ENCODE measurements at regions not wholly inside any gene's neighbourhood (a gene's known extent, or its start where the extent isn't known, plus 50 kb on each side); places are given as distances from the start of the nearest gene placed in this dataset.

DNA sequence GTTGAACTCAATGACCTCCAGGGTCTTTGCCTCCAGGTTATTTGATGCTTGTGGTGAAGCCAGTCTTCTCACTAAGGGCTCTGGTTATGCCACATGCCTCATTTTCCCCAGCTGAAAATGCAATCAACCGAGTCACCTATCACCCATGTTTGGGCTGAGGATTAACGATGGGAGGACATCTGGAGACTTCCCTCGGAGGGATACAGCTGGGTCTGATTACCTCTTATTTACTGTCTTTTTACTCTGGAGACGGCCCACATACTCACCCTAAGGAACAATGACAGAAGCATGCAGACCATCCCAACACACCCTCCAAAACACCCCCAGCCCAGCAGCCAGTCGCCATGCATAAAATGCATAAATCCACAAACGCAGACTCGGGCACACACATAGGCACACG is 187.4 kb downstream of the OPA1 start:
- no peak for DNase-seq (ENCODE audit: low read depth, low spot score)

DNA sequence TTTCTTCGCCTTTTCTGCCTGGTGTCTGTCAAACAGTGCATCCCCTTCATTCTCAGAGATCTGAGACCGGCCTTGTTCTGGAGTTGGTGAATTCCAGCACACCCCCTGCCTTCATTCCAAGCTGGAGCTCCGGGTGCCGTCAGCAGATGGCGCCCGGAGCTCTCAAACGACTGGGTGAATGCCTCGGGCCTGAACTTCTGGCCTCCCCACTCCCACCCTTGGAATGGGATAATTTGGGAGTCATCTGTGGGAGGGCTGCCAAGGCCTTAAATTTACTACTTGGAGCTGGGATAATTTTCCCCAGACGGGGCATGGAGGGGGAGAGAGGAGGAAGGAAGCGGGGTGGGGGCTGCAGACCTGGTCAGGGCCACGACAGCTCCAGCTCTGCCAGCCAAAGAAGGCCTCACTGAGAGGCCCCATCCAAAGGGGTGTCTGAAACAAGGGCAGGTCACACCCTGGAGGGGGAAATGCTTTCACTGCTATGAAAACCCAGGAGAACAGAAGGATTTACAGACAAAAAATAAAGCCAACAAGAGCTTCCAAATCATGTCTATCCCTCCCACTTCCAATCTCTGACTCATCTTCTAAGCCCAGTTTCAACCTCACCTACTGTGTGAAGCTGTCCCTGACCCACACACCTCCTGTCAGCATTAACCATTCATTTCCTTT is 187.9 kb downstream of the OPA1 start:
- DNase-seq (ENCODE audit: low read depth, low spot score), result no peak

DNA sequence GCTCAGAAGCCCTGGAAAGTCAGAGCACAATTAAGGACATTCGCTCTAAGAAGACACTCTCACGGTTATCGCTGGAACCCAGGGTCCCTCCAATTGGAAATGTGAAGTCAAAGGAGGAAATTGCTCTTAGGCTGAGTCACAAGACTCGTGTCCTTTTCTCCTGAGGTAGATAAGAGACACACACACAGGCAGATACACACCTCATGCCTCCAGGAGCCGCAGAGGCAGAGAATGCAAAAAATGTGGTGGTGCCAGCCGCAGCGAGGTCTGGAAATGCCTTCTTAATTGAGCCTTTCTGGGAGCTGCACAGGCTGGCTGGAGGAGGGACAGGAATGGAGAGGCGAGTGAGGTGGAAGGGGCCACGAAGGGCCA is 189.3 kb downstream of the OPA1 start:
- no peak for DNase-seq (ENCODE audit: low read depth, low spot score)

DNA sequence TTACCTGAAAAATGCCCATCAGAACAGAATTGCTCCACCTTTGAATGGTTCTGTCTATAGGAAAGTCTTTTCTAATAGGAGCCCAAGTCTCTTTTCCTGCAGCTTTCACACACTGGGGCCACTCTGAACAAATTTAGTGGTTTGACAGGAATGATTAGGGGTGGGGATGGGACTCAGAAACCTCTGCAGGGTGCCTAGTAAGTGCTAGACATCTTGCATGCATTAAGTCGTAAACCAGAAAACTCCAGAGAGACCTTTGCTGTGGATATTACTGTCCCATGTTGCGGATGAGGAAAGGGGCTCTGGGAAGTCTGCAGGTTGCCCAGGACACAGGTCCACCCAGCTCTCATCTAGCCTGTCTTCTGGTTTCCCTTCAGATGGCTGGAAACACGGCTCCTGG is 189.7 kb downstream of the OPA1 start:
- DNase-seq (ENCODE audit: low read depth, low spot score), result no peak

DNA sequence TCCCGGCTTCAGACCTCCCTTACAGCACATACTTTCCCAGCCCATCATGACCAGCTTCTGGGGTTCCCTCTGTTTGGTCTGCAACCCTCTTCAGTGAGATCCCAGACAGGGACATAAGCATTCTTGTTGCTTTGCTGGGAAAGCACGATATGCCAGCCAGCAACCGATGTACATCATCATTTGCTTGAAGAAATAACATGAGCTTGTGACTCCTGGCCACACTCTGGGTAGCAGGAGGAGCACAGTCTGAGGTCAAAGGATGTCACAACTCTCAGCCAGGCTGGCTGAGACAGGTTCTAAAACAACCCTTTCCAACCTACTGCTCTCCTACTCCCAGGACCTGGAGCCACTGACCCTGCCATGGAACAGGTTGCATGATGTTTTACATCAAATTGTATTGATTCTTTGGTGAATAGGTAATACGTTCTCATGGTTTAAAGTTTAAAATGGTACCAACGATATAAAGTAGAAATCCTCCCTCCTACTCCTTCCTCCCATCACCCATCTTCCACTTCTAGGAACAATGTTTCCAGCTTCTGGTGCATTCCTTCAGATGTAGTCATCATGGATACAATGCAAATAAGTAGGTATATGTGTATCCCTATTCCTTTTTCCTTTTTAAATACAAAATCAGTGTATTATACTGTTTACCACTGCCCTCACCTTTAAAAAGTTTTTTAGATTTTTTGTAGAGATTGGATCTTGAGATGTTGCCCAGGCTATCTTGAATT is 190.3 kb downstream of the OPA1 start:
- no peak for DNase-seq (ENCODE audit: low read depth, low spot score)

DNA sequence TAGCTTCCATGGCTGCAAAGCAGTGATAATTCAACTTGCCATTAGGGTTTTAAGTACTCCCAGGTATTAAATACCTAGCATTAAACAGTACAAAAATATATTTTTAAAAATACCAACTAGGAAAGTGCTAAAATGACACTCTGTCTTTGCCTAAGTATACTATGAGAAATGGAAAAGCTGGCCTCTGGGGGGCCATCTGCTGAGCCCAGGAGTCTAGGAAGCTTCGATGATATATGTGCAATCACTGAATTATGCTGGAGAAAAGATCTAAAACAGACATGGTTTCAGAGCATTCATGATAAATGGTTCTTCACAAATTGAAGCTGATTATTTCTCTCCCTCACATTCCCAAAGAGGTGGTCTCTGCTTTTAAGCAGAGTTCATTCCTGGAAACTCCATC is 191.8 kb downstream of the OPA1 start:
- DNase-seq (ENCODE audit: low read depth, low spot score), result no peak

DNA sequence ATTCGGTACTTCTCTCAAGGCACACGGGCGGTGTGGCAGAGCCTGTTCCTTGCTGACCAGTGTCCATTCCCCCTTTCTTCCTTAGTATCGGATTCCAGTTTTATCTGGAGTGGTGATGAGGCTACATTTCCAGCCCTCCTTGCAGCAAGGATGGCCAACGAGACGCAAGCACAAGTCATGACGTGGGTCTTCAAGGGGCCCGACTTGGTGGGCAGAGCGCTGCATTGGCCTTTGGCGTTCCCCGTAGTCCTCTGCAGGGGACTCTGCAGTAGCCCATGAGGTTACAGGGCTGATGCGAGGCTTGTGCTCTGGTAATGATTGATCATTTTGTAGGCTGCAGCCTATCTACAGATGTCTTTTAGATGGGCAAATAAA is 194.5 kb downstream of the OPA1 start:
- DNase-seq (ENCODE audit: low read depth, low spot score), result no peak

DNA sequence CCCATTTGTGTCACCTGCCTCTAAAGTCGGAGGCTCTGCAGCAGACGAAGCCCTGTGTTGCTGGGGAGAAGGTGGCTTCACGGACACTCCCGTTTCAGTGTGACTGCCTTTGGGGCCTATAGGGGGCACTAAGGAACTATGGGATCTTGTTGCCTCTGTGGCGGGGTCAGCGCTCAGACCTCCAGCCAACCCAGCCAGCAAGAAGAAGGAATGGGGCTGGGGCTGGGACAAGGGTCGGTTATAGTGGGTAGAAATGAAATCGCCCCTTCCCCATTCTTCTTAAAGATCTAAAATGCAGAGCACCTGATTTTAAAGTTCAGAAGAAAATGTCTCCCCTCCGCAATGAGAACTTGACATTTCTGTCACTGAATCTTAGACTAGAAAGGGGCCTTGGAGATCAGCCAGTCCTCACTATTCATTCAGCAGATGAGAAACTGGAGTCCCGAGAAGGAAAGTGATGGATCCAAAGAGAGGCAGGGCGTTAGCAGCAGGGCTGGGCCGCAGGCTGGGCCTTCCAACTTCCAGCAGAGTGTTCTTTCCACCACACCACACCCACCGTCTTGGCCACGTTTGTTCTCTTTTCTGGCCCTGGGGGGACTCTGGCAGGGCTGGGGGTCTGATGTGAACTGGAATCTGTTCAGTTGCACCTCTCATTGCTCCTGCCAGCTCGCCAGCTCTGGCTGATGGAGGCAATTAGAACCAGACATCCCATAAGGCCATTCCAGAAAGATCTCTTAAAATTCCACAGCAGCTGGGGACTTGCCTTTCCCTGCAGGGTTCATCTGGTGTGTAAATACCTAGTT is 195.4 kb downstream of the OPA1 start:
- DNase-seq (ENCODE audit: low read depth, low spot score), result no peak

DNA sequence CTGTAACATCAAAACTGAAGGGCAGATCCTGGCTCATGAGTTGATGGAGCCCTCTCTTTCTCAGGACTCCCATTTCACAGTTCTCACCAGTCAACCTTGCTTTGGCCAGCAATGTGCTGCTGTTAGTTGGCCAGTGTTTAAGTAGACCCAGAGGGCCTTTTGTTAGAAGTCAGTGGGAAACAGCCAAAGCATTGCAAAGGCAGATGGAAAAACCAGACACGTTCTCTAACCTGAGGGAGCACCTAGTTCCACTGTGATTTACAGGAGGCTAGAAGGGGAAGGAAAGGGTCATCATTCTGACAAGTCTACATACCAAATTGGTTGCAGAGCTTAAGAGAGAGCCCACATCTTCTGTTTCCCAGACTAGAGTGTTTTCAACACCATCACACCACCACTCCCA is 196.4 kb downstream of the OPA1 start:
- no peak for DNase-seq (ENCODE audit: low read depth, low spot score)

DNA sequence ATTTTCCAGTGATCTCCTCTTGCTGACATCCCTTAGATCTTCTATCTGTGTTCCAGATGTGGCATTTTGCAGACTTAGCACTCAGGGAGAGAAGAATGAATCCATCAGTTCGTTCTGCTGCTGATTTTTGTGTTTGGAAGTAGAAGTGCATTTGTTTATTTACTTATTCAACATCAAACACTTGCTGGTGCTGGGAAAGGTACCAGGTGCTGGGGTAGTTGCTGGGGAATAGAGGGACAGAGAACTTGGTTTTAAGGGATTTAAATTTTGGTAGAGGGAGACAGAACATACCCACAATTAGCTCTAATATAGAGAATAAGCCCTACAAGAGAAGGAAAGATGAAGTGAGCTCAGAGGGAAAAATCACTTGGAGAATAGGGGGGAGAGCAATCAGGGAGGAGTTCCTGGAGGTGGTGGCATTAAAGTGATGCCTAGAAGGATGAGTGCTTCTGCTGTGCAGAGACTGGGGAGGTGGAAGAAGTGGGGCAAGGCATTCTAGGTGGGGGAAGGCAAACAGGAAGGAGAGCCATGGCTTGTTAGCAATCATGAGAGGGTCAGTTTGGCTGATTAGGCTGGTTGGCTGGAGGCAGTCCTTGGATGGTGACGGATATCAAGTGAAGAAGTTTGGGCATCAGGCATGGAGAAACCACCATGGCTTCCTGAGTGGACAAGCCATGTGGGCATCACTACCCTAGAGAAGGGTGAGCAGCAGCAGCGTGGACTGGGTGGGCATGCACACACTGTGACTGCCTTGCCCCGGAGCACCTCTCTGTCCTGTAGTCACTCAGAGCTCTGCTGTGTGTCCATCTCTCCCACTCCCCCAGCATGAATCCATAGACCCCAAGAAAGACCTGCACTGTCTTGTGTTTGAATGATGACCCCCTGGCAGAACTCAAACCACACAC is 197.3 kb downstream of the OPA1 start:
- DNase-seq (ENCODE audit: low read depth, low spot score), result no peak

DNA sequence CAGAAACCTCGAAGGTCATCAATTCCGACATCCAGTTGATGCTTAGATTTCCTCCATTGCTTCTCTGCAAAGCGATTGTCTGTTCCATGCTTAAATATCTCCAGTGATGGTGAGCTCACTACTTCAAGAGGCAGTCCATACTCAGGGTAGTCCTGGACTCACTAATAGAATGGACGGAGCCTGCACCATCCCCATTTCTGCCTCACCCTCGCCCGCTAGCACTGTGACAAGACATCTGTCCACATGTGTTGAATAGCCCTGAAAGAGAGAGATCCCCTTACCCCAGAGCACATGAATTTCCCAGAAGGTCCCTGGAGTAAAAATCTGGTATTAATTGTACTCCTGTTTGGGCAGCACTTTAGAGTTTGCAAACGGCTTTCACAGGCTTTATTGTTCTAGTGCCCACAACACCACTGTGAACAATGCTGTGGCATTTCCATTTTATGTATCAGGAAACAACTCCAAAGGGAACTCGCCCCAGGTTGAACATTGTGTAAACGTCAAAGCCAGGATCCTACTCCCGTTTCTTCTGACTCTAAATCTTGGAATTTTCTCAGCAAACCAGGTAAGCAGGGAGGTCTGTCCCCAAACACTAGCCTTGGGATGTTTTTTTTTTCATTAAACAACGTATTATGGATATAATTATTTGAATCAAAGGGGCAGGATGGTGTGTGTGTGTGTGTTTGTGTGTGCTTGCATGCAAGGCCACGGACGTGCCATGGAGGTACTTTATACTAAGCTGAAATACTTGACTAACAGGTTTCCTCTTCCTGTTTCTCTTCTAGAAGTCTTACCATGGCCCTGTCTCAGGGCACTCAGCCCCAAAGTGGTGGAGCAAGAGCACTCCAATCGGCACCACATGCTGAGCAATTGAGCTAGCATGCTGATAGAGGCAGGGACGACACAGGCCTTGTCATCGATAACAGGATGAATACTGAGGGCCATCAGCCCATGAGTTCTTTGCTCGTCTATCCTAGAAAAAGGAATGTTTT is 198.3 kb downstream of the OPA1 start:
- DNase-seq (ENCODE audit: low read depth, low spot score), result no peak

DNA sequence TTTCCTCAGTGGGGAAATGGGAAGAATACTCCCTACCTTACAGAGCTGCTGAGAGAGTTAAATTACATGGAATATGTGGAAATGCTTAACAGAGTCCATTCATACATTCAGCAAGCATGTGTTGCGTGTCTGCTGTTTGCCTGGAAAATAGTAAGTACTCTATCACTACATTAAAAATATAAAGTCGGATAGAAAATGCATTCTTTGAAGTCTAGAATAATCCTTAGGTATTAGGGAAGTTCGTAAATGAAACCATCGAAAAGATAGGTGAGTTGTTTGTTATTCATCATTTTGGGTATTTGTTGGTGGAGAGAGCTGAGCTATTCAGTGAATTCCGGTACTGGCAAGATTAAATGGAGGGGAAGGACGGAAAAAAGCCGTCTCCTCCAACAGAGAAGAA is 200.1 kb downstream of the OPA1 start:
- no peak for DNase-seq (ENCODE audit: low read depth, low spot score)

DNA sequence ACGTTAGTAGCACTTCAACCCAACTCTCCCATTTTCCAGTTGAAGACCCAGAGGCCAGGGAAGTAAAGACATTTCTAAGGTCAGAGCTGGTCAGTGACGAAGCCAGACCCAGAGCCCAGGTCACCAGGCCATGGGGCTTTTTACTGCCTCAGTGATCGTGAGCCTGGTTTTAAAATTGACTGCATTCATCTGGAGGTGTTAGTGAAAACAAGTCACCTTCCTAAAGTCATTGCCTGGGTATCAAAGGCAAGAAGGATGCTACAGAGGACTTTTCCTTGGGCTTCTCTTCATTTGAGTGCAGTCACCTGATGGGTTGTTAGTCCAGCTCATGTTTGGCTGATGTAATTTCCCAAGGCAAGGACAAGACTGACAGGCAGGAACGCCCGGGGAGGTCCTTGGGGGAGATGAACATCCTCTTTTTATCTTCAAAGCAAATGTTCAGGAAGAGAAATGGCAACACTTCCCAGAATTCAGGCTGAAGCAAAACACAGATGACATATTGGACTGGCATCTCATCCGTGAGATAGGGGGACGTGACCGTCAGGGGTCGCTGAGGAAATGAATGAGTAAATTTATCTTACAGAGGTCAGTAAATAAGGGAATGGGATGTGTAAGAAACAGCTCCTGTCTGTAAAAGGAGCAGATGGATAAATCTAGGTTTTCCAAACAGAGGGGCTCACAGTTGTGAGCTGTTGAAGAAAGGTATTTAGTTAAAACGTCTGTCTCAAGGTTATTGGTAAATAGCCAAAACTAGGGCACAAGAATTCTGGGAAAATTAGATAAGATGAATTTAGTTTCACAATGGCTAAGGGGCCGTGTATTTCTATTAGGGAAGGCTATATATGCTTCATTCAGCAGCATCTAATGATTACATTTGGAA is 201.2 kb downstream of the OPA1 start:
- DNase-seq (ENCODE audit: low read depth, low spot score), result no peak

DNA sequence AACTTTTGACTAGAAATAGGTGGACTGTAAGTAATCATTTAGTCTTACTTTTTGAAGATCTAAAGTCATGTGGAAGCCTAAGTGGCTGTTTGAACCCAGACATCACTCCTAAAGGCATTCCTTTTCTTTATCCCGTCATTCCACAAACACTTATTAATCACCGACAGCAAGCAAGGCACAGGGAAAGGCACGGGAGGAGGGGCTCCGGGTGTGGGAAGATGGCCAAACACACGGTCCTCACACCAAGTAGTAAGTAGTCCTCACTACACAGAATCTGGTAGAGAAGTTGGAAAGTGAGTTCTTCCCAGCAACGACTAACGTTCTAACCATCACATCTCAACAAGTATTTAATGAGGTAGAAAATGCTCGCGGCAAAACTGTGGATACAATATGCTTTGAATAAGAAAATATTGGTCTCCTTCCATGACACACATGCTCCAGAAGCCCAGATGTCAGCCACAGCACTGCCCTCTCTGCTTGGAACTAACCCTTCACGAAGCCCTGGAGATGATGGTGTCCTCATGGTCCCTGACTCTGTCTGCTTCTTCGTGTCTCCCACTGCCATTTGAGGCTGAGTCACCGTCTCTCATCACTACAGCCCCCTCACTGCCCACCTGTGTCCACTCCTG is 202.2 kb downstream of the OPA1 start:
- DNase-seq (ENCODE audit: low read depth, low spot score), result no peak

DNA sequence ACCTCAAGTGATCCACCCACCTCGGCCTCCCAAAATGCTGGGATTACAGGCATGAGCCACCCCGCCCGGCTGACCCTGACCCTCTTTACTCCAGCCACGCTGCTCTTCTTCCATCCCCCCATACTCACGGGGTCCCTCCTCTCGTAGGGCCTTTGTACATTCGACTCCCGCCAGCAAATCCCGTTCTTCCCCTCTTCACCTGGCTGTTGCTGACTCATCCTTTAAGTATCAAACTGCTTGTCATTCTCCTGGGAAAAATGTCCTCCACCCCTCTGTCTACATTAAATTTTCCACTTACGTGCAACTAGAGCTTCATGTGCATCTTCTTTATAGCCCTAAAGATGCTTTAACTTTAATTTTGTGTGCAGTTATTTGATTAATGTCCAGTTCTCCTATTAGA is 203.1 kb downstream of the OPA1 start:
- DNase-seq (ENCODE audit: low read depth, low spot score), result no peak

DNA sequence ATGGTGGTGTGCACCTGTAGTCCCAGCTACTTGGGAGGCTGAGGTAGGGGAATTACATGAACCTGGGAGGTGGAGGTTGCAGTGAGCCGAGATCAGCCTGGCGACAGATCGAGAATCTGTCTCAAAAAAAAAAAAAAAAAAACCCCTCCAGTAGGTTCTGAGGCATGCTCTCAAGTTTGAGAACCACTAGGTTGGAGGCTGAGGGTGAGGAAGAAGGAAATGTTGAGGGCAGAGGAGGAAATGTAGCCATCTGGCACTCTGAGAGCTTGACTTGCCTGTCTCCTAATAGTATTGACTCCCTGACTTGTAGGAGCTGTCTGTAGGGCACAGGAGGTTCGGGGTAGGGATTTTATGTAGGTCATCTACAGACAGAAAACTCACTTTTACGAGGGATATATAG is 204.6 kb downstream of the OPA1 start:
- no peak for DNase-seq (ENCODE audit: low read depth, low spot score)

DNA sequence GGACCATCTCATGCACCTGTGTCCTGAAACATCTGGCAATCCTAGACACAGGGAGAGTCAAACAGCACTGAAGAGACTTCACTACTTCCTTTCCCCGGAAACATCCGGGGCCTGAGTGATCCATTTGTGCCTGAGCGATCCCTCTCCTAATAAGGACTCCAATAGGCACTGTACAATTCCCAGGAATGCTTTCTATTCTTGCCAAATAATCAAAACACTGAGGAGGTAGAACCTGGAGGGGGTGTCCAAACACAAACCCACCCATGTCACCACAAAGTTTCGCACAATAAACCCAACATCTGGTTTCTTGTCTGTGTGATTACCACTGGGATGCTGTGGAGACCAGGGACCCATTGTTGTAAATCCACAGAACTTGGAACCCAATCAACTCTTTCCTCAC is 205.0 kb downstream of the OPA1 start:
- DNase-seq (ENCODE audit: low read depth, low spot score), result no peak

DNA sequence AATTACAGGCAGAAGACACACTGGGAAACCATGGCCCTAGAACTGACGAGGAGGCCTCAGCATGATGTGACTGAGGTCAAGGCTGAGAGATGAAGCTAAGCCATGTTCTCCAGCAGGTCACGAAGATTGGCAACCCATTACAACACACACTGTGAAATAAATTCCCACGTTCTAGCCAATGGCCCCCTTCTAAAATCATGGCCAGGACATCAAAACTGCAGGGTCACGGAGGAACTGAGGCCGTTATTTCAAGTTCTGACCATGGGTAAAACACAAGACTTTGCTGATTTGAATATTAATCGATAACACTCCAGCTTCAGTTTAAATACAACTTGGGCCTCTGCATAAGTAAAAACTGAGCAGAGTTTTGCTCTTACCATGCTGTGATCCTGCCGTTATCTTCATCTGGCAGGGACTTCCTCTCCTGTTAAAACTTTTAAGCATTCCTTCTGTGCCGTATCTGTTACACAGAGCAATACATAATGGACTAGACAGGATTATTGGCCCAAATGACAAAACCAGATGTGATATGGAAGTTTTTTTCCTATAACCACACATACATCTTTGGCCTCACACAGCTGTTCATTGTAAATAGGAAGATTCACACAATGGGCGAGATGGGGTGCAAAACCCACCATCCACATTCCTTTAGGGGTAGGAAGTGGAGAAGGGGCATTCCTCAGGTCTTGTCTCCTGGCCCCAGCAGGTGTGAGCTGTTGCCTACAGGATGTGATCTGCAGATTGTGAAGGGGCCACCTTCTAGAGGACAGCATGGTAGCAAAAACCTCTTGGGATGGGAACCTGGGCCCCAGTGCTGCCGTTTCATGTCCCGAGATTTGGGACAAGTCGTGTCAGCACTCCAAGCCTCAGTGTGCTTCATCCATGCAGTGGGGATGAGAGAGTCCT is 207.4 kb downstream of the OPA1 start:
- DNase-seq (ENCODE audit: low read depth, low spot score), result no peak
